ENCODE measurements at regions not wholly inside any gene's neighbourhood (a gene's known extent, or its start where the extent isn't known, plus 50 kb on each side); places are given as distances from the start of the nearest gene placed in this dataset.

DNA sequence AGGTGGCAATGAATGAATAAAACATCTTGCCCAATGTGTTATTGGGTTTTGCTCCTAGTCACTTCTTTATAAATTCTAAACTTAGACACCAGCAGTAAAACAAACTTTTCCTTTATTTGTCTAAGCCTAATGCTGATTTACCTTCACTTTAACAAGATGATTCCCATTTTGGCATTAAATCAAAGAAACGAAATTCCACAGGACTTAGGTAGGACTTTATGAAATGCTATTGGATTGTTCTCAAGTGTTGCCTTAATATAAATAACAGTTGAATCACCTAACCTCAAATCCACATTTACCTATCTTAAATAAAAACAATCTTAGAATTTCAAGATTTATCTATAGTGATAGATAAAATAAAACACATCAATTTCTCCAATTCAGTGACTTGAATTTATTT, 831.8 kb downstream of the EPHA7 start:
- TF ChIP-seq, protein P1, sequence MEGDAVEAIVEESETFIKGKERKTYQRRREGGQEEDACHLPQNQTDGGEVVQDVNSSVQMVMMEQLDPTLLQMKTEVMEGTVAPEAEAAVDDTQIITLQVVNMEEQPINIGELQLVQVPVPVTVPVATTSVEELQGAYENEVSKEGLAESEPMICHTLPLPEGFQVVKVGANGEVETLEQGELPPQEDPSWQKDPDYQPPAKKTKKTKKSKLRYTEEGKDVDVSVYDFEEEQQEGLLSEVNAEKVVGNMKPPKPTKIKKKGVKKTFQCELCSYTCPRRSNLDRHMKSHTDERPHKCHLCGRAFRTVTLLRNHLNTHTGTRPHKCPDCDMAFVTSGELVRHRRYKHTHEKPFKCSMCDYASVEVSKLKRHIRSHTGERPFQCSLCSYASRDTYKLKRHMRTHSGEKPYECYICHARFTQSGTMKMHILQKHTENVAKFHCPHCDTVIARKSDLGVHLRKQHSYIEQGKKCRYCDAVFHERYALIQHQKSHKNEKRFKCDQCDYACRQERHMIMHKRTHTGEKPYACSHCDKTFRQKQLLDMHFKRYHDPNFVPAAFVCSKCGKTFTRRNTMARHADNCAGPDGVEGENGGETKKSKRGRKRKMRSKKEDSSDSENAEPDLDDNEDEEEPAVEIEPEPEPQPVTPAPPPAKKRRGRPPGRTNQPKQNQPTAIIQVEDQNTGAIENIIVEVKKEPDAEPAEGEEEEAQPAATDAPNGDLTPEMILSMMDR (IDR thresholded peaks at IDR 0.05) = no peak
- no peak for TF ChIP-seq POLR2A (IDR thresholded peaks at IDR 0.05)
